ENCODE measurements at regions not wholly inside any gene's neighbourhood (a gene's known extent, or its start where the extent isn't known, plus 50 kb on each side); places are given as distances from the start of the nearest gene placed in this dataset.
A peak's percentile ranks its signal among the peaks of the same experiment; 100 is the strongest.

- CTCF ChIA-PET (ENCODE audit: low intra/inter-chr PET ratio, low total read pairs), result no interaction called here
- no peak for FAIRE-seq
- Histone ChIP-seq H3K79me2 (ENCODE audit: insufficient read depth, low read length) (no peaks in the 10 kb centered on the region), H3K9me3 (ENCODE audit: low read length) (no peaks in the 10 kb centered on the region), H4K20me1 (ENCODE audit: insufficient read depth, low read length) (no peaks in the 10 kb centered on the region), H3K36me3 (replicated peaks in 1 of 2; ENCODE audit: control insufficient read depth in 1 of 2, insufficient read depth in 2 of 2, low read length in 2 of 2) (no peaks in the 10 kb centered on the region), H3K4me3 (replicated peaks in 1 of 3; ENCODE audit: insufficient read depth in 1 of 3, low read depth in 2 of 3, low read length in 3 of 3) (no peak overlapping the region), H2AFZ (ENCODE audit: low read length) (no peak overlapping the region), H3K4me1 (ENCODE audit: insufficient read depth, low read length) (no peaks in the 10 kb centered on the region), H3K4me2 (ENCODE audit: low read depth, low read length) (no peak overlapping the region), H3K9ac (ENCODE audit: insufficient read depth, low read depth, low read length) (no peak overlapping the region), H3K27me3 (ENCODE audit: control insufficient read depth in 1 of 2, insufficient read depth in 2 of 2, low read length in 2 of 2) (peaks cover 0 to 1% of the 10 kb centered on the region in 2 experiments; a peak in 2 of 5 replicates), H3K27ac (ENCODE audit: extremely low read length, insufficient read depth, low read length) (no peak overlapping the region)
- no TSS peak for BruUV-seq (replicated peaks)
- in situ Hi-C loops (cut with HindIII; ENCODE audit: extremely low pct_ligation_motif_present, low pct_unique_long_range_greater_than_20kb) (no loop called here), intact Hi-C loops (cut with micrococcal nuclease; ENCODE audit: unreplicated experiment) (no loop called here)
- 0% methylated on average over 1 of the region's 1 CpG for WGBS (ENCODE audit: low lambda C conversion rate)
- DNase-seq (ENCODE audit: low spot score), result no peak
- TF ChIP-seq CHD2 (IDR thresholded peaks at IDR 0.05; ENCODE audit: low read depth, low read length), result no peak
- TF ChIP-seq PBX2 (CRISPR knock-in tag; IDR thresholded peaks at IDR 0.05), result no peak
- TF ChIP-seq ATF7 (IDR thresholded peaks at IDR 0.05), result peak; percentile 65; the same call in 1 of the 2 replicates
- no peak for TF ChIP-seq ATF7 (CRISPR knock-in tag; IDR thresholded peaks at IDR 0.05)
- TF ChIP-seq JUND (CRISPR knock-in tag; IDR thresholded peaks at IDR 0.05), result no peak
- peak; percentile 53 for TF ChIP-seq CREB1 (IDR thresholded peaks at IDR 0.05)
- TF ChIP-seq CREB1 (CRISPR knock-in tag; IDR thresholded peaks at IDR 0.05), result no peak
- no peak for ATAC-seq
- POLR2A ChIA-PET, result no interaction called here
Observed at GRCh38 chr14:87705439-87705896, 287.5 kb downstream of the GALC start.

- H3K9ac ChIP-seq (ENCODE audit: insufficient read depth, low read depth, low read length), result no peak overlapping the region
- DNase-seq (ENCODE audit: low spot score), result no peak
- no peaks in the 10 kb centered on the region for H4K20me1 ChIP-seq (ENCODE audit: insufficient read depth, low read length)
- no peak for ATAC-seq
- no peak overlapping the region for H3K4me3 ChIP-seq (replicated peaks in 1 of 3; ENCODE audit: insufficient read depth in 1 of 3, low read depth in 2 of 3, low read length in 3 of 3)
- H3K27ac ChIP-seq (ENCODE audit: extremely low read length, insufficient read depth, low read length), result no peak overlapping the region
- intact Hi-C loops (cut with micrococcal nuclease; ENCODE audit: unreplicated experiment), result no loop called here
- ChIA-PET POLR2A (no interaction called here), CTCF (ENCODE audit: low intra/inter-chr PET ratio, low total read pairs) (no interaction called here)
- no peaks in the 10 kb centered on the region for H3K4me1 ChIP-seq (ENCODE audit: insufficient read depth, low read length)
- WGBS (ENCODE audit: low lambda C conversion rate), result 32% methylated on average over 3 of the region's 3 CpGs
- no TSS peak for BruUV-seq (replicated peaks)
- H3K4me2 ChIP-seq (ENCODE audit: low read depth, low read length), result no peak overlapping the region
- in situ Hi-C loops (cut with HindIII; ENCODE audit: extremely low pct_ligation_motif_present, low pct_unique_long_range_greater_than_20kb), result no loop called here
- H2AFZ ChIP-seq (ENCODE audit: low read length), result no peak overlapping the region
- H3K9me3 ChIP-seq (ENCODE audit: low read length), result no peaks in the 10 kb centered on the region
- no peaks in the 10 kb centered on the region for H3K36me3 ChIP-seq (replicated peaks in 1 of 2; ENCODE audit: control insufficient read depth in 1 of 2, insufficient read depth in 2 of 2, low read length in 2 of 2)
- no peaks in the 10 kb centered on the region for H3K79me2 ChIP-seq (ENCODE audit: insufficient read depth, low read length)
- FAIRE-seq, result no peak
- H3K27me3 ChIP-seq (ENCODE audit: control insufficient read depth in 1 of 2, insufficient read depth in 2 of 2, low read length in 2 of 2), result no peaks in the 10 kb centered on the region; a peak in 1 of 5 replicates
- TF ChIP-seq YEATS2 (CRISPR knock-in tag; IDR thresholded peaks at IDR 0.05; ENCODE audit: borderline replicate concordance) (no peak), PHF21A (CRISPR knock-in tag; IDR thresholded peaks at IDR 0.05) (no peak), AGO1 (IDR thresholded peaks at IDR 0.05; ENCODE audit: low read depth, low read length, poor library complexity, severe bottlenecking) (no peak), NR0B2 (CRISPR knock-in tag; IDR thresholded peaks at IDR 0.05) (no peak), ZNF530 (CRISPR knock-in tag; IDR thresholded peaks at IDR 0.05; ENCODE audit: low read depth) (no peak), ELK4 (CRISPR knock-in tag; IDR thresholded peaks at IDR 0.05; ENCODE audit: borderline replicate concordance) (no peak), TSC22D2 (CRISPR knock-in tag; IDR thresholded peaks at IDR 0.05; ENCODE audit: borderline replicate concordance) (no peak), NCOA1 (CRISPR knock-in tag; IDR thresholded peaks at IDR 0.05) (no peak), PREB (CRISPR knock-in tag; IDR thresholded peaks at IDR 0.05) (no peak)
Observed at GRCh38 chr14:87698481-87698880, 294.5 kb downstream of the GALC start.
